SW 1271 (cell line): ENCODE measurements at regions not wholly inside any gene's neighbourhood (a gene's known extent, or its start where the extent isn't known, plus 50 kb on each side); places are given as distances from the start of the nearest gene placed in this dataset.

Experiments used
- DNase-seq, 2 experiments: peaks; one replicate each; lab custom pipeline; 2025; lab: John Stamatoyannopoulos, UW

- no peak for DNase-seq
Measured at GRCh38 chr10:123455861-123456260, 210.3 kb upstream of the GPR26 start.

- DNase-seq: no peak
Measured at GRCh38 chr10:123458933-123459332, 207.2 kb upstream of the GPR26 start.

- no peak for DNase-seq
Measured at GRCh38 chr10:123459371-123460091, 206.6 kb upstream of the GPR26 start.

GRCh38 chr10:123462246-123462645 lies 203.9 kb upstream of the GPR26 start:
- DNase-seq: no peak

- no peak for DNase-seq
Measured at GRCh38 chr10:123462756-123463155, 203.4 kb upstream of the GPR26 start.

GRCh38 chr10:123463181-123463580 lies 203.0 kb upstream of the GPR26 start:
- no peak for DNase-seq

- no peak for DNase-seq
Measured at GRCh38 chr10:123463698-123464097, 202.5 kb upstream of the GPR26 start.

- no peak for DNase-seq
Measured at GRCh38 chr10:123464430-123465323, 201.5 kb upstream of the GPR26 start.

- DNase-seq: no peak
Measured at GRCh38 chr10:123470336-123470921, 195.7 kb upstream of the GPR26 start.

GRCh38 chr10:123471811-123472210 lies 194.3 kb upstream of the GPR26 start:
- DNase-seq: no peak

- DNase-seq: no peak
Measured at GRCh38 chr10:123472606-123473005, 193.5 kb upstream of the GPR26 start.

GRCh38 chr10:123474700-123475099 lies 191.5 kb upstream of the GPR26 start:
- no peak for DNase-seq

- no peak for DNase-seq
Measured at GRCh38 chr10:123475466-123475865, 190.7 kb upstream of the GPR26 start.

- no peak for DNase-seq
Measured at GRCh38 chr10:123478116-123478515, 188.0 kb upstream of the GPR26 start.

- no peak for DNase-seq
Measured at GRCh38 chr10:123479640-123480039, 186.5 kb upstream of the GPR26 start.

- DNase-seq: no peak
Measured at GRCh38 chr10:123480344-123480743, 185.8 kb upstream of the GPR26 start.

- DNase-seq: no peak
Measured at GRCh38 chr10:123480845-123481244, 185.3 kb upstream of the GPR26 start.

- DNase-seq: no peak
Measured at GRCh38 chr10:123484722-123485121, 181.4 kb upstream of the GPR26 start.

- no peak for DNase-seq
Measured at GRCh38 chr10:123485341-123485960, 180.7 kb upstream of the GPR26 start.

- DNase-seq: no peak
Measured at GRCh38 chr10:123488436-123488835, 177.7 kb upstream of the GPR26 start.

GRCh38 chr10:123491364-123491763 lies 174.8 kb upstream of the GPR26 start:
- no peak for DNase-seq

- no peak for DNase-seq
Measured at GRCh38 chr10:123492016-123492415, 174.1 kb upstream of the GPR26 start.
